HG02840 (cell line): ENCODE measurements at regions not wholly inside any gene's neighbourhood (a gene's known extent, or its start where the extent isn't known, plus 50 kb on each side); places are given as distances from the start of the nearest gene placed in this dataset.
"Not testable (repeated sequence)": the region's sequence is repeated elsewhere in the genome, so short reads cannot be mapped to it uniquely, and the experiment has no call there.

Experiments
- ATAC-seq: cut with Tn5 transposase; IDR thresholded peaks from one replicate; pipeline ENCODE4 v1.9.1; 2021; ENCODE audit warnings: mild to moderate bottlenecking, moderate library complexity, moderate number of reproducible peaks; ENCODE audit not compliant: unreplicated experiment, low FRiP score

GRCh38 chr4:174080361-174080760 lies 203.1 kb downstream of the FBXO8 start:
- ATAC-seq, result no peak

- ATAC-seq, result no peak
These were observed 211.9 kb downstream of the FBXO8 start for GRCh38 chr4:174071595-174071994.

DNA sequence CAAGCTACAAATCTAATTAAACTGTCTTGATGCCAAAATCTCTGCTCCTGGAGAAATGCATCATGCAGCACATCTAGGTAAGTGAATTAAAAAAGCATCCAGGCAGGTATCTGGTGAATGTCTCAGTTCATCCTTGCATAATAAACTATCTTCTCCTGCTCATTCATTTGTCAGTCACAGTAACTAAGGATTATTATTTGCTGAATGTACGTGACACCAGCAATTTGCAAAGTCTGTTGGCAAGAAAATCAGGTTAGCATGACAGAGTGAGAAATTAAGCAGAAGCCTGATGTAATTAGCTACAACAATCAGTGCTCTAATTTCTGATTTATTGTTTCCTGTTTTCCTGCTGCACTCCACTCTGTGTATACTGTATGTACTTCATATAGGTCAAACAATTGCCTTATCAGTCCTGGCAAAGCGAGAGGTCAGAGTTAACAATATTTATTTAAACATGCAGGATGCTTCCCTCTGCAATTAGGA lies 213.6 kb downstream of the FBXO8 start:
- ATAC-seq, result no peak

- ATAC-seq, result no peak
These were observed 216.8 kb downstream of the FBXO8 start for GRCh38 chr4:174066611-174067205.

DNA sequence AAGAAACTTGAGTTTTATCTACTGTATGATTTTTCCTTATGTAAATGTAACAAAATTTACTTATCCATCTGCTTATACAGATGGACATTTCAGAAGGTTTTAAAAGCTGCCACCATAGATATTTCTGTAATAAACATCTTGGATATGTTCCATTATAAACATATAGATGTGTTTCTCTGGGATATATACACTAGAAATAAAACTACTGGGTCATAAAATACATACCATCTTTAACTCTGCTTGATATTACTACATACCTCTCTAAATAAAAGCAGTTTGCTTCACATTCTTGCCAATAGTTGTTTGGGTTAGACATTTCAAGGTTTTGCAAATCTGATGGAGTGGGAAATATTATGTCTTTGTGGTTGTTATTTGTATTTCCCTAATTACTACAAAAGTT lies 220.6 kb downstream of the FBXO8 start:
- ATAC-seq, result no peak

DNA sequence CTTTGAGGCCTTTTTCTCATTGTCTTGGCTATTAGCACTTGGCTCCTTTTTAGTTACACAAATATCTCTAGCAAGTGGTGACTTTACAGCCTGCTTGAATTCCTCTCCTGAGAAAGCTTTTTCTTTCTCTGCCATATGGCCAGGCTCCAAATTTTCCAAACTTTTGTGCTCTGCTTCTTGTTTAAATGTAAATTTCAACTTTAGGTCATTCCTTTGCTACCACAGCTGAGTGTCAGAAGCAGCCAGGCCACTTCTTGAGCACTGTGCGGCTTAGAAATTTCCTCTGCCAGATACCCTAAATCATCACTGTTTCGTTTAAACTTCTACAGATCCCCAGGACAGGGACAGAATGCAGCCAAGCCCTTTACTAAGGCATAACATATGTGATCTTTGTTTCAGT lies 222.4 kb downstream of the FBXO8 start:
- no peak for ATAC-seq

GRCh38 chr4:174058846-174059245 lies 224.6 kb downstream of the FBXO8 start:
- no peak for ATAC-seq

GRCh38 chr4:174056959-174057358 lies 226.5 kb downstream of the FBXO8 start:
- no peak for ATAC-seq

DNA sequence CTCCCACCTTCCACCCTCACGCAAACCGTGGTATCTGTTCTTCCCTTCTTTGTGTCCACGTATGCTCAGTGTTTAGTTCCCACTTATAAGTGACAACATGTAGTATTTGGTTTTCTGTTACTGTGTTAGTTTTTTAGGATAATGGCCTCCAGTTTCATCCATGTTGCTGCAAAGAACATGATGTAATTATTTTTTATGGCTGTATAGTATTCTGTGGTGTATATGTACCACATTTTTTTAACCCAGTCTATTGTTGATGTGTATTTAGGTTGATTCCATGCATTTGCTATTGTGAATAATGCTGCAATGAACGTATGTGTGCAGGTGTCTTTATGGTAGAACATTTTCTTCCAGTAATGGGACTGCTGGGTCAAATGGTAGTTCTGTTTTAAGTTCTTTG lies 228.1 kb downstream of the FBXO8 start:
- no peak for ATAC-seq

DNA sequence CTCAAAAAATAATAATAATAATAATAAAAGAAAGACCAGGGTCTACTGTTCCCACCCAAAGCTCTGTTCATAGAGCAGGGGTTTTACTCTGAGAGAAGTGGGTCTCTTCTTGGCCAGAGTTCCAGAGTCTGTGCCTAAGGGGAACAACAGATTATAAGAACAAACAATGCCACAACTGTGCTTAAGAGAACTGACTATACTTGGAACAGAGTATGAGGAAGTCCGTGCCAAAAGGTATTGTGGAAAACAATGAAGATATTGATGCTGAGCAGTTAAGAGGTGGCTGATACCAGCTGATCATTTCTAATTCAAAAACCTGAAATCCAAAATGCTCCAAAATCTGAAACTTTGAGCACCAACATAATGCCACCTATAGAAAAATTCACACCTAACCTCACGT lies 229.6 kb downstream of the FBXO8 start:
- no peak for ATAC-seq

- ATAC-seq, result no peak
These were observed 236.1 kb downstream of the FBXO8 start for GRCh38 chr4:174047363-174047762.

DNA sequence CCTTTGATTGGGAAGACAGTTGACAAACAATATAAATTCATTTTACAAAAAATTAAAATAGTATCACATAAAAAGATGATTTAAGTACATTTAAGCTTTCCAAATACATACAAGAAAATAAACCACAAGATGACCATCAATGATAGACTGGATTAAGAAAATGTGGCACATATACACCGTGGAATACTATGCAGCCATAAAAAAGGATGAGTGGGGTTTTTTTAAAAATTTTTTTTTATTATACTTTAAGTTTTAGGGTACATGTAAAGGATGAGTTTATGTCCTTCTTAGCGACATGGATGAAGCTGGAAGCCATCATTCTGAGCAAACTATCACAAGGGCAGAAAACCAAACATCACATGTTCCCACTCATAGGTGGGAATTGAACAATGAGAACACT lies 237.6 kb downstream of the FBXO8 start:
- ATAC-seq, result not testable (repeated sequence)

GRCh38 chr4:174045381-174045780 lies 238.1 kb downstream of the FBXO8 start:
- ATAC-seq, result no peak

- ATAC-seq, result no peak
These were observed 241.8 kb downstream of the FBXO8 start for GRCh38 chr4:174041555-174042105.

DNA sequence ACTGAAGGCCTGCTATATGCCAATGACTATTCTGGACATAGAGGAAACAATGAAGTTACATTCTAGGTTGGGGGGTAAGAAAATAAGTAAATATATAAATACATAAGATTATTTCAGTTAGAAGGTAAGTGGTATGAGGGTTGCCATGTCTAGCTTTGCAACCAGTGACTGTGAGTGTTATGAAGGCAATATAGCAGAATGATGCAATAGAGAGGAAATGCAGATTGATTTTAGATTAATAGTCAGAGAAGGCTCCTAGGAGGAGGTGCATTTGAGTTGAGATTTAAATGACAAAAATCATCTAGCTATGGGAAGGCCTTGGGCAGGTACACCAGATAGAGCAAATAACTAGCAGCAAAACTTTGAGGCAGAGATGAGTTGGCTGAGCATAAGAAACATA lies 243.2 kb downstream of the FBXO8 start:
- ATAC-seq, result no peak

DNA sequence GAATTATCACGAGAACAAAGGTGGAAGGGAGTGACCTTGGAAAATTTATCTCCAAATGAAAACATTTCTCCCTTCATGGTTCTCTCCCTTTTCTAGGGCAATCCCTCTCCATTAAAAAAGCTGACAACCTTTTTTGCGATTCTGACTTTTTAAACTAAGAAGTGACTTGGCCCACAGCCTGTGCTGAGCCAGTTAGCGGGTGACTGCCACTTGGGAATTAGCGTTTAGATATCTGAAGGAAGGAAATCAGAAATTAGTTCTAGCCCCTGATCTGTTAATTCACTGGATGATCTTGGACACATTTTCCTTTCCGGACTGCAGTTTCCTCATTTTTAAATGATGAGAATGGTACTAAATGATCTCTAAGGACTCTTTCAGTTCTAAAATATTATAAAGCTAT lies 245.0 kb downstream of the FBXO8 start:
- ATAC-seq, result no peak

DNA sequence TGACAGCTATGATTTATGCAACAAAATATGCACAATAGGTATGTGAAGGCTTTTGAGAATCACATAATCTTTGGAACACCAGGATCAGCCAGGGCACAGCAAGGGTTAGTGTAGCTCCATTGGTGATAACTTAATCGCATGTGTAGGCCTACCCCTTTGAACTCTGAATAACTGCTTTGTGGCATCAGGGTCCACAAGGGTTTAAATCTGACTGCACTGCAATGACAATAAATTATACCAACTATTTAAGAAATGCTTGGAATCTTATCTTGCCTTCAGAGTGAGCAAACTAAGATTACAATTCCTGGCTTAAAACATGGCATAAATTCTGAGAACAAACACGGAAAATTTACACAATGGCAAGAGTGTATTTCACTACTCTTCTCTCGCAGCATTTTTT lies 245.8 kb downstream of the FBXO8 start:
- ATAC-seq, result no peak

DNA sequence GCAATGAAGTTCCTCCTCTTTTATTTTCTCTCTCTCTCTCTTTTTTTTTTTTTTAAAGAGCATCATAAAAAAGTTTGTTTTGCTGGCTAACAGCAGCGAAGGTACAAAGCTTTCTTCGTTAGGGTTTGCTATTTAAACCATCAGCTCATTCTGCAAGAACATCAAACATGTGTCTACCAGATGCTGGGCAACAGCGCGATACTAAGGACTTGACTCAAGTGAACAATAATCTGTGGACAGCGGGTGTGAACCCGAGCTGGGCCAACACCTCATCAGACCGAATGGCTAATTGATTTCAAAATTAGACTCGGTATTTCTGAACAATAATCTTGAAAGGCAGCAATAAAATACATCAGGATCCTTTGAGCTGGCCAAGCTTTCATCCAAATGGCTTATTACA lies 246.4 kb downstream of the FBXO8 start:
- no peak for ATAC-seq

DNA sequence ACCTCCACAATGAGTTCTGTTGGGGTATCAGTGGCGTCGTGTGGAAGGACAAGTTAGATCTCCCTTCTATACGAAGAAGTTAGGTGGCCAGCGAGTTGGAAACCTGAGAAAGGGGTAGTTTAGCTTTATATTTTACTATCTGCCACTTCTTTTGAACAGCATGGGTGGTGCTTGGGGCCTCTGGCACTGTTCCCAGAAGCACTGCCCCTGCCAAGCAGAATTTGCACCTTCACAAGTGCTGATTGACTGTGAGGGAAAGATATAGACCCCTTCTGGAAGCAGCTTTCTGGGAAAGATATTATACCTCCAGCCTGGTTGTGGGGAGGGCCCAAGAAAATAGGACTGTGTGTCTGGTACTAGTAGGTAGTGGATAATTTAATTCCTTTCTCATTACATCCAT lies 246.9 kb downstream of the FBXO8 start:
- no peak for ATAC-seq

GRCh38 chr4:174036111-174036510 lies 247.4 kb downstream of the FBXO8 start:
- no peak for ATAC-seq

DNA sequence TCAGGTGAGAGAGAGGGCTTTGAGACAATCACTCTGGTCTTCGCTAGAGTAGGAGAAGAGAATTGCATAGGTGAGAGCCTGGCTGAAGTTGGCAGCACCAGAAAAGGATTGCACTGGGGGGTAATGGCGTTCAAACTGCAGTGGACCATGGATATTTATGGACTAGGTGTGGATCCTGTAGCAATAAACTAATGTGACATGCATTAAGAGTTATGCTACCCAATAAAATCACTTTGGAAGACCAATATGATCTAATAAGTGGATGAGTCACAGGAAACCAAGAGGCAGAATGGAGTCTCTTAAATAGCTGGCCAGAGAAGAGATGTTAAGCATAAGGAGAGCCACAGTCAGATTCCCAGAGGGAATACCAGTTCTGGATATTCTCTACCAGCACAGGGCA lies 259.8 kb downstream of the FBXO8 start:
- ATAC-seq, result no peak

DNA sequence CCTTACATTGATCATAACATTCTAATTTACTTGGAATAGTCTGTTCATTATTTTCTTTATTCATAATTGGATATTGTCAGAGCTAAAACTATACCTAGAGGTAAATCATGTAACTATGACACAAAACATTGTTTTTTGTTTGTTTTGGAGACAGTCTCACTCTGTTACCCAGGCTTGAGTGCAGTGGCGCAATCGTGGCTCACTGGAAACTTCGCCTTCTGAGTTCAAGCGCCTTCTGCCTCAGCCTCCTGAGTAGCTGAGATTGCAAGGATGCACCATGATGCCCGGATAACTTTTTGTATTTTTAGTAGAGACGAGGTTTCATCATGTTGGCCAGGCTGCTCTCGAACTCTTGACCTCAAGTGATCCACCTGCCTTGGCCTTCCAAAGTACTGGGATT lies 265.2 kb downstream of the FBXO8 start:
- ATAC-seq, result no peak

- no peak for ATAC-seq
These were observed 267.2 kb downstream of the FBXO8 start for GRCh38 chr4:174016251-174016650.
